SU-DHL-6 (cell line): ENCODE measurements at regions not wholly inside any gene's neighbourhood (a gene's known extent, or its start where the extent isn't known, plus 50 kb on each side); places are given as distances from the start of the nearest gene placed in this dataset.

ENCODE experiments used
- H2AFZ ChIP-seq: fragments of 200-600 bp; sonication (generic); 2 replicates; pipeline ENCODE4 v1.6.1; 2014; ENCODE audit warnings: low read depth, mild to moderate bottlenecking, moderate library complexity, mixed read lengths, antibody characterized with exemption, low read length; ENCODE audit not compliant: severe bottlenecking
- H3F3A ChIP-seq: fragments of 200-600 bp; shearing (Covaris generic); 2 replicates; pipeline ENCODE4 v1.6.0; 2016; ENCODE audit warnings: antibody characterized with exemption, mild to moderate bottlenecking; ENCODE audit not compliant: insufficient read depth
- H3K27ac ChIP-seq: fragments of 200-600 bp; sonication (generic); 2 replicates; pipeline ENCODE4 v1.5.1; 2016; ENCODE audit warnings: low read depth, mild to moderate bottlenecking, low read length, moderate library complexity, mixed read lengths
- H3K27me3 ChIP-seq: fragments of 200-600 bp; sonication (generic), shearing (Covaris generic); 2 replicates; pipeline ENCODE4 v1.6.0; 2014; ENCODE audit warnings: mild to moderate bottlenecking, low read length
- H3K36me3 ChIP-seq: fragments of 200-600 bp; sonication (generic); 2 replicates; pipeline ENCODE4 v1.6.1; 2014; ENCODE audit warnings: mild to moderate bottlenecking, low read length, mixed read lengths
- H3K4me2 ChIP-seq: fragments of 300-600, 200-600 bp; shearing (Covaris generic), sonication (generic); 2 replicates; pipeline ENCODE4 v1.6.0; 2014; ENCODE audit warnings: low read length, low read depth, mild to moderate bottlenecking; ENCODE audit not compliant: poor library complexity, severe bottlenecking
- H3K4me3 ChIP-seq: fragments of 200-600 bp; sonication (generic); 2 replicates; pipeline ENCODE4 v1.5.1; 2014; ENCODE audit warnings: antibody characterized with exemption, low read length, mild to moderate bottlenecking, mixed read lengths; ENCODE audit not compliant: insufficient read depth, poor library complexity, severe bottlenecking
- H3K79me2 ChIP-seq: fragments of 200-600 bp; sonication (generic); 2 replicates; pipeline ENCODE4 v1.6.1; 2014; ENCODE audit warnings: mild to moderate bottlenecking, low read length, moderate library complexity; ENCODE audit not compliant: insufficient read depth
- H3K9ac ChIP-seq: fragments of 200-600 bp; sonication (generic); 2 replicates; pipeline ENCODE4 v1.7.0; 2014; ENCODE audit warnings: mild to moderate bottlenecking, low read length
- H3K9me2 ChIP-seq: fragments of 200-600 bp; sonication (generic); replicated peaks from 2 replicates; pipeline ENCODE4 v1.6.1; 2014; ENCODE audit warnings: low read length; ENCODE audit not compliant: insufficient read depth
- H3K9me3 ChIP-seq: fragments of 200-600 bp; sonication (generic); 2 replicates; pipeline ENCODE4 v1.6.1; 2014; ENCODE audit warnings: low read length, mixed read lengths; ENCODE audit not compliant: insufficient read depth
- H4K20me1 ChIP-seq: fragments of 200-600 bp; sonication (generic); 2 replicates; pipeline ENCODE4 v1.6.1; 2014; ENCODE audit warnings: low read depth, mild to moderate bottlenecking, antibody characterized with exemption, low read length, moderate library complexity, mixed read lengths
- EZH2phosphoT487 ChIP-seq: fragments of 200-600 bp; sonication (generic), shearing (Covaris generic); conservative IDR thresholded peaks from 2 replicates; pipeline ENCODE4 v1.6.1; 2018; ENCODE audit warnings: mild to moderate bottlenecking, antibody characterized with exemption, low read length, moderate library complexity, mixed read lengths
- TF ChIP-seq, protein P1 (sequence below): fragments of 200-600 bp; sonication (generic); IDR thresholded peaks from one replicate; pipeline ENCODE4 v1.5.1; 2017; ENCODE audit warnings: antibody characterized with exemption, mild to moderate bottlenecking, low read length, moderate library complexity; ENCODE audit not compliant: insufficient read depth, poor library complexity, severe bottlenecking

DNA sequence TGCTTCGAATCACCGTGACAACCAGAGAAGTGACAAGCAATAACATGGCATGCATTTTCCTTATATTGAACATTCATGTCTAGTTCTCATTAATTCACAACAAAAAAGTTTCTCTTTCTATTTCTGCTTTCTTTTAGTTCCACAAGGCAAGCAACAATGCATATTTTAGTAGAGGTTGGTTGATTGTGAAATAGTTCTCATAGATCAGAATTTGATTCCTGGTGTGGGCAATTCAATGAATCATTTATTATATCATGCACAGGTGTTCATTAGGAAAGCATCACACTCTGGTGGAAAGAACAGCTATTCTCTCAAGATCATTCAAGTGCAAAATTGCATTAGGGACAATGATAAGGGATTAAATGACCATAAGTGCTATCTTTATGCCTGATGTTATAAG is 980.9 kb downstream of the BRINP3 start:
- peak overlapping the region; percentile 6 for H2AFZ ChIP-seq

DNA sequence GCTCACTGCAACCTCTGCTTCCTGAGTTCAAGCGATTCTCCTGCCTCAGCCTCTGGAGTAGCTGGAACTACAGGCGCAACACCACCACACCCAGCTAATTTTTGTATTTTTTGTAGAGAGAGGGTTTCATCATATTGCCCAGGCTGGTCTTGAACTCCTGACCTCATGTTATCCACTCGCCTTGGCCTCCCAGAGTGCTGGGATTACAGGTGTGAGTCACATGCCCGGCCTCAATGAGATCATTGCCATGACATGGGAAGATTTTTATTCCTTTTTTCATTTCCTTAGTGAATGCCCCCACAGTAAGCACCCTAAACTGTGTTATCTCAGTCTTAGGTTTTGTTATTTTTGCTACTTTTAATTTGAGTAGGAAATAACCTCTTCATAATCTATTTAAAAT is 977.9 kb downstream of the BRINP3 start:
- Histone ChIP-seq H3K4me2 (no peak overlapping the region), H3F3A (no peaks in the 10 kb centered on the region), H3K27me3 (no peaks in the 10 kb centered on the region), H3K79me2 (no peaks in the 10 kb centered on the region), H3K9me3 (no peaks in the 10 kb centered on the region), H3K9me2 (no peaks in the 10 kb centered on the region), H3K36me3 (no peaks in the 10 kb centered on the region), H3K4me3 (no peak overlapping the region), H4K20me1 (no peaks in the 10 kb centered on the region), H2AFZ (peak overlapping the region; percentile 36), H3K27ac (no peak overlapping the region), H3K9ac (no peak overlapping the region)
- TF ChIP-seq, protein P1, sequence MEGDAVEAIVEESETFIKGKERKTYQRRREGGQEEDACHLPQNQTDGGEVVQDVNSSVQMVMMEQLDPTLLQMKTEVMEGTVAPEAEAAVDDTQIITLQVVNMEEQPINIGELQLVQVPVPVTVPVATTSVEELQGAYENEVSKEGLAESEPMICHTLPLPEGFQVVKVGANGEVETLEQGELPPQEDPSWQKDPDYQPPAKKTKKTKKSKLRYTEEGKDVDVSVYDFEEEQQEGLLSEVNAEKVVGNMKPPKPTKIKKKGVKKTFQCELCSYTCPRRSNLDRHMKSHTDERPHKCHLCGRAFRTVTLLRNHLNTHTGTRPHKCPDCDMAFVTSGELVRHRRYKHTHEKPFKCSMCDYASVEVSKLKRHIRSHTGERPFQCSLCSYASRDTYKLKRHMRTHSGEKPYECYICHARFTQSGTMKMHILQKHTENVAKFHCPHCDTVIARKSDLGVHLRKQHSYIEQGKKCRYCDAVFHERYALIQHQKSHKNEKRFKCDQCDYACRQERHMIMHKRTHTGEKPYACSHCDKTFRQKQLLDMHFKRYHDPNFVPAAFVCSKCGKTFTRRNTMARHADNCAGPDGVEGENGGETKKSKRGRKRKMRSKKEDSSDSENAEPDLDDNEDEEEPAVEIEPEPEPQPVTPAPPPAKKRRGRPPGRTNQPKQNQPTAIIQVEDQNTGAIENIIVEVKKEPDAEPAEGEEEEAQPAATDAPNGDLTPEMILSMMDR: no peak
- TF ChIP-seq EZH2phosphoT487: no peak

More for the DNA sequence above, 980.9 kb downstream of the BRINP3 start:
- no peaks in the 10 kb centered on the region for H3K36me3 ChIP-seq
- H3F3A ChIP-seq: no peaks in the 10 kb centered on the region
- no peak overlapping the region for H3K27ac ChIP-seq
- H3K9me2 ChIP-seq: no peaks in the 10 kb centered on the region
- no peak overlapping the region for H3K4me2 ChIP-seq
- no peaks in the 10 kb centered on the region for H4K20me1 ChIP-seq
- H3K79me2 ChIP-seq: no peaks in the 10 kb centered on the region
- no peak overlapping the region for H3K4me3 ChIP-seq
- TF ChIP-seq, protein P1: no peak
- no peaks in the 10 kb centered on the region for H3K27me3 ChIP-seq
- H3K9ac ChIP-seq: no peak overlapping the region
- no peaks in the 10 kb centered on the region for H3K9me3 ChIP-seq

DNA sequence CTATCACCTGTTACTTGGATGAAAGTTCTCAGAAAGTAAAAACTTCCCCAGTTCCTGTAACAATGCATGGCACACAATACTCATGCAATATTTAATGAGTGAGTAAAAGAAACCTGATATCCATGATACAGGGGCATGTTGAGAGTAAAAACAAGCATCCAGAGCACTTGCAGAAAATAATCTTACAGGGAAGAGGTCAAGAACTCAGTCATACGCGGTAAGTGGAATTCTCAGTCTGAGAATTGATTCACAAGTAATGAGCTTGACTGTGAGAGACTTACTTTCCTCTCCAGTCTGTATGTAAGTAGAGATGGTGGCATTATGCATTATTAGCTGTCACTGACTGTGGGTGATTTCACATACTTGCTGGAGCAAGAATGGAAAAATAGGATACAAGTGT is 976.9 kb downstream of the BRINP3 start:
- Histone ChIP-seq H3F3A (no peaks in the 10 kb centered on the region), H3K4me3 (no peak overlapping the region), H3K79me2 (no peaks in the 10 kb centered on the region), H3K9me2 (no peaks in the 10 kb centered on the region), H3K9ac (no peak overlapping the region), H3K27me3 (no peaks in the 10 kb centered on the region), H3K4me2 (no peak overlapping the region), H3K27ac (no peak overlapping the region), H3K36me3 (no peaks in the 10 kb centered on the region), H3K9me3 (no peaks in the 10 kb centered on the region), H2AFZ (peak overlapping the region; percentile 36), H4K20me1 (no peaks in the 10 kb centered on the region)
- no peak for TF ChIP-seq EZH2phosphoT487
- TF ChIP-seq, protein P1: no peak

DNA sequence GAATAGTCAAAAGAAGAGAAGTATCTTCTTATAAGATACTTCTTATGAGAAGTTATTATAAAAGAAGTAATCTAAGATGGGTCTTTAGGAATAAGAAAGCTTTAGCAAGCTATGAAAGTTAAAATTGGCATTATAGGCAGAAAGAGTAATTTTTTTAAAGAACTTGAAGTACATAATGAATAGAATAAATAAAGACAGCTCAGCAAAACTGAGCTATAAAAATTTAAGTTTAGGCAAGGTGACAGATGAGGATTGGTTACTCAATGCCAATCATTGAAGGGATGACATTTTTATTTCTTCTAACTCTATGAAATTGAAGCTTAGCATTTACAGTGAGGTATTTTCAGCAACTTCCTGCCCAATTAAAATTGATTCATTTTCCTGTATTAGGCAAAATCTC is 966.8 kb downstream of the BRINP3 start:
- Histone ChIP-seq H3F3A (no peaks in the 10 kb centered on the region), H3K79me2 (no peaks in the 10 kb centered on the region), H3K9ac (no peak overlapping the region), H3K27me3 (no peaks in the 10 kb centered on the region), H4K20me1 (no peaks in the 10 kb centered on the region), H3K4me2 (no peak overlapping the region), H3K9me2 (no peaks in the 10 kb centered on the region), H3K27ac (no peak overlapping the region), H3K9me3 (no peaks in the 10 kb centered on the region), H3K36me3 (no peaks in the 10 kb centered on the region), H3K4me3 (no peak overlapping the region), H2AFZ (no peak overlapping the region)
- TF ChIP-seq, protein P1: no peak
- no peak for TF ChIP-seq EZH2phosphoT487
